ENCODE measurements at regions not wholly inside any gene's neighbourhood (a gene's known extent, or its start where the extent isn't known, plus 50 kb on each side); places are given as distances from the start of the nearest gene placed in this dataset.

DNA sequence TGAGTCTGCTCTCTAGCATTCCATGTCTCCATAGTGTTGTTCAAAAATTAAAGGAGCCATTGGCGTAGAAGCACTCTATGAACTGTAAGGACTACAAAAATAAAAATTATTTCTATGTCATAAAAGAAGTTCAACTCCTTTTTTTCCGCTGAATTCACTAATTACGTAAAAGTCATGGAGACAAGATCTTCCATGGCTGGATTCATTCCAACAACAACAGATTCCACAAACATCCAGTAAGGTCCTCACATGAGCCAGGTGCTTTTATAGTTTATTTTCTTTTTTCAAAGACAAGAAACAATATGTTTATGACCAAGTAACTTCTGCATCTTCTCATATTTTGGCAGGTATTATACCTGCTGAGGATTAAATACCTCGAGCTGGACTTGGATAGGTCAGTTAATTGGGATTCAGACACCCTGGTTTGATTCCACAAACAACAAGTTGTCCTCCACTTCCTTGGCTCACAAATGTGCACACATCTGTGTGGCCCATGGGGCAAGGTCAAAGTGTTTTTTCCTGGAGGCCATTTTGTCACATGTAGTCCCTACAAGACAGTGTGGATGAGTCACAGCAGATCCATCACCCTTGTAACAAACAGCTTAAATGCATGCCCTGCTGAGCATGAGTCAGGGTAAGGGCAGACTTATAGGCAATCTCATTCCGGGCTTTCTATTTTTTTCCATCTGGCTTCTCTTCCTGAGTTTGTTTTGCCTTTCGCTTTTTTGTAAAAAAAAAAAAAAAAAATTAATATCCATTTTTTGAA lies 475.6 kb downstream of the COG6 start:
- H2AFZ ChIP-seq (replicated peaks), result no peak overlapping the region
- Mint-ChIP-seq H3K27me3 (ENCODE audit: insufficient read depth, low read depth) (no peaks in the 10 kb centered on the region), H3K4me3 (no peak overlapping the region), H3K9me3 (peaks cover 7% of the 10 kb centered on the region), H3K36me3 (no peaks in the 10 kb centered on the region), H3K4me1 (peaks cover 10% of the 10 kb centered on the region), H3K27ac (no peak overlapping the region)
- no peak overlapping the region for H3K9ac ChIP-seq
- H3K4me3 ChIP-seq, result no peak overlapping the region
- no peaks in the 10 kb centered on the region for H3F3A ChIP-seq (ENCODE audit: low read depth)
- no peaks in the 10 kb centered on the region for H4K20me1 ChIP-seq (ENCODE audit: low read depth)
- H3K27ac ChIP-seq, result no peak overlapping the region
- no peaks in the 10 kb centered on the region for H3K27me3 ChIP-seq
- DNase-seq (ENCODE audit: low spot score), result no peak
- no peaks in the 10 kb centered on the region for H3K79me2 ChIP-seq (ENCODE audit: low read depth)
- no peaks in the 10 kb centered on the region for H3K9me3 ChIP-seq (ENCODE audit: low read depth)
- H3K4me1 ChIP-seq, result peaks cover 5% of the 10 kb centered on the region
- no peak overlapping the region for H3K4me2 ChIP-seq
- H3K36me3 ChIP-seq, result no peaks in the 10 kb centered on the region
- TF ChIP-seq EZH2phosphoT487 (IDR thresholded peaks at IDR 0.05) (no peak), EZH2 (IDR thresholded peaks at IDR 0.05) (no peak)
- TF ChIP-seq, protein P1, sequence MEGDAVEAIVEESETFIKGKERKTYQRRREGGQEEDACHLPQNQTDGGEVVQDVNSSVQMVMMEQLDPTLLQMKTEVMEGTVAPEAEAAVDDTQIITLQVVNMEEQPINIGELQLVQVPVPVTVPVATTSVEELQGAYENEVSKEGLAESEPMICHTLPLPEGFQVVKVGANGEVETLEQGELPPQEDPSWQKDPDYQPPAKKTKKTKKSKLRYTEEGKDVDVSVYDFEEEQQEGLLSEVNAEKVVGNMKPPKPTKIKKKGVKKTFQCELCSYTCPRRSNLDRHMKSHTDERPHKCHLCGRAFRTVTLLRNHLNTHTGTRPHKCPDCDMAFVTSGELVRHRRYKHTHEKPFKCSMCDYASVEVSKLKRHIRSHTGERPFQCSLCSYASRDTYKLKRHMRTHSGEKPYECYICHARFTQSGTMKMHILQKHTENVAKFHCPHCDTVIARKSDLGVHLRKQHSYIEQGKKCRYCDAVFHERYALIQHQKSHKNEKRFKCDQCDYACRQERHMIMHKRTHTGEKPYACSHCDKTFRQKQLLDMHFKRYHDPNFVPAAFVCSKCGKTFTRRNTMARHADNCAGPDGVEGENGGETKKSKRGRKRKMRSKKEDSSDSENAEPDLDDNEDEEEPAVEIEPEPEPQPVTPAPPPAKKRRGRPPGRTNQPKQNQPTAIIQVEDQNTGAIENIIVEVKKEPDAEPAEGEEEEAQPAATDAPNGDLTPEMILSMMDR (IDR thresholded peaks at IDR 0.05), result no peak

DNA sequence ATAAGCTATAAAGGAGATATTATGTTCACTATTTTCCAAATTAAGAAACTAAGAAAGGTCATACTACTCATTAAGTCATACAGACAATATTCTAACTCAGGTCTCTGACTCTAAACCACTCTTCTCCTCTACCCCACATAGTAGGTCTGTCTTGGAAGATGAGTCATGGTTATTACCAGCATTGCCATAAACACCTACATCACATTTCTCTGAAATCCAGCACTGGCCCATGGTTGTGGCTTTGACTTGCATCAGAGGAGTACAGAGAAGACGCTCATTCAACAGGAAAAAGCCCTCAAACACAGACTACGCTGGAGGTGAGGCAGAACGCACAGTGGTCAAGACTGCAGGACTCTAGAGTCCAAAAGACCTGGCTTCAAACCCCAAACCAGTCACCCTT lies 476.8 kb downstream of the COG6 start:
- peaks cover 5% of the 10 kb centered on the region for H3K4me1 Mint-ChIP-seq
- H3F3A ChIP-seq (ENCODE audit: low read depth), result no peaks in the 10 kb centered on the region
- no peaks in the 10 kb centered on the region for H3K36me3 Mint-ChIP-seq

DNA sequence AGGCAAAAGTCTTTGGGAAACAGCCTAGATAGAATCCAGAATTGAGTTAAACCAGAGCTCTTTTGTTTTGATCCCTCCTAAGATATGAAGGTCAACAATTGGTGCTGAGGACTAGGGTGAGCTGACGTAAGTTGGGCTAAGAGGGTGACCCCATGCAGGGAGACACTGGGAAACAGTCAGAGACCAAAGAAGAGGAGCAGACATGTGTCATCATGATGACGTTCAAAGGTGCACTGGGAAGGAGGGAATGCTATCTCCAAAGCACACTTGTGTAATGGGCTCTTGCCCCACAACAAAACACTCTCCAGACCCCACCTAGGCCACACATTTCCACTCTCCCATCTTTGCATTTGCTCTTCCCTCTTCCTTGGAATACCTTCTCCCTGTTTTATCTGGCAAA lies 481.4 kb downstream of the COG6 start:
- Mint-ChIP-seq H3K27me3 (ENCODE audit: insufficient read depth, low read depth) (peaks cover 3% of the 10 kb centered on the region), H3K27ac (no peak overlapping the region), H3K9me3 (peaks cover under 1% of the 10 kb centered on the region), H3K4me1 (peaks cover 5% of the 10 kb centered on the region), H3K4me3 (no peak overlapping the region), H3K36me3 (no peaks in the 10 kb centered on the region)
- no peaks in the 10 kb centered on the region for H4K20me1 ChIP-seq (ENCODE audit: low read depth)
- no peak overlapping the region for H3K9ac ChIP-seq
- H3K9me3 ChIP-seq (ENCODE audit: low read depth), result no peaks in the 10 kb centered on the region
- no peak overlapping the region for H3K4me3 ChIP-seq
- H3K4me2 ChIP-seq, result no peak overlapping the region
- H3K79me2 ChIP-seq (ENCODE audit: low read depth), result no peaks in the 10 kb centered on the region
- TF ChIP-seq EZH2 (IDR thresholded peaks at IDR 0.05) (no peak), EZH2phosphoT487 (IDR thresholded peaks at IDR 0.05) (no peak)
- TF ChIP-seq, protein P1 (IDR thresholded peaks at IDR 0.05), result no peak
- no peaks in the 10 kb centered on the region for H3F3A ChIP-seq (ENCODE audit: low read depth)
- H3K27ac ChIP-seq, result no peak overlapping the region
- no peaks in the 10 kb centered on the region for H3K36me3 ChIP-seq
- no peaks in the 10 kb centered on the region for H3K27me3 ChIP-seq
- no peaks in the 10 kb centered on the region for H3K4me1 ChIP-seq
- H2AFZ ChIP-seq (replicated peaks), result no peak overlapping the region
- DNase-seq (ENCODE audit: low spot score), result no peak

More for the DNA sequence above, 476.8 kb downstream of the COG6 start:
- H3K4me2 ChIP-seq, result no peak overlapping the region
- H3K27ac Mint-ChIP-seq, result no peak overlapping the region
- TF ChIP-seq, protein P1 (IDR thresholded peaks at IDR 0.05), result no peak
- TF ChIP-seq EZH2phosphoT487 (IDR thresholded peaks at IDR 0.05) (no peak), EZH2 (IDR thresholded peaks at IDR 0.05) (no peak)
- H2AFZ ChIP-seq (replicated peaks), result no peak overlapping the region
- H3K36me3 ChIP-seq, result no peaks in the 10 kb centered on the region
- peaks cover 2% of the 10 kb centered on the region for H3K27me3 Mint-ChIP-seq (ENCODE audit: insufficient read depth, low read depth)
- no peaks in the 10 kb centered on the region for H3K4me1 ChIP-seq
- peaks cover 7% of the 10 kb centered on the region for H3K9me3 Mint-ChIP-seq
- no peak overlapping the region for H3K4me3 ChIP-seq
- no peak overlapping the region for H3K27ac ChIP-seq
- DNase-seq (ENCODE audit: low spot score), result no peak
- no peak overlapping the region for H3K9ac ChIP-seq
- no peaks in the 10 kb centered on the region for H3K27me3 ChIP-seq
- no peak overlapping the region for H3K4me3 Mint-ChIP-seq
- no peaks in the 10 kb centered on the region for H4K20me1 ChIP-seq (ENCODE audit: low read depth)
- no peaks in the 10 kb centered on the region for H3K79me2 ChIP-seq (ENCODE audit: low read depth)
- H3K9me3 ChIP-seq (ENCODE audit: low read depth), result no peaks in the 10 kb centered on the region
